Endothelial cell of umbilical vein (primary cell): ENCODE measurements at regions not wholly inside any gene's neighbourhood (a gene's known extent, or its start where the extent isn't known, plus 50 kb on each side); places are given as distances from the start of the nearest gene placed in this dataset.

Experiments
- BruUV-seq: library from RNA; stranded (reverse); fragments of 400-500 nt; replicated peaks from 2 replicates; lab custom pipeline; 2021; lab: Mats Ljungman, UMichigan
- CTCF ChIA-PET: fragments of 300-600, 350-600 bp; sonication (Branson Sonifier 250); formaldehyde crosslinking; loops from one replicate; lab custom pipeline; 2021; ENCODE audit warnings: antibody characterized with exemption, inconsistent platforms; lab: Charles Lee
- POLR2A ChIA-PET: fragments of 300-600, 350-600 bp; sonication (Branson Sonifier 250); formaldehyde crosslinking; loops from one replicate; lab custom pipeline; 2021; ENCODE audit warnings: antibody characterized with exemption, inconsistent platforms; lab: Charles Lee
- DNase-seq: peaks from one replicate; pipeline ENCODE4 v3.0.0-alpha.2; 2011; ENCODE audit warnings: low read depth, low spot score
- FAIRE-seq: peaks from 2 replicates; lab custom pipeline; 2011; peaks lifted over from hg19 to GRCh38; lab: Jason Lieb, UNC
- H2AFZ ChIP-seq: 2 replicates; pipeline ENCODE4 v1.6.0; 2012; ENCODE audit warnings: low read depth, low read length, control low read depth, inconsistent platforms
- H3K27ac ChIP-seq: 2 replicates; pipeline ENCODE4 v1.5.1; 2011; ENCODE audit warnings: low read depth, mild to moderate bottlenecking, control low read depth, low read length, moderate library complexity; ENCODE audit not compliant: insufficient read depth
- H3K27me3 ChIP-seq, 2 experiments: 2 replicates each; pipeline versions ENCODE4 v1.6.0 to v1.6.1; 2011; ENCODE audit warnings: low read length in 2 of 2, mixed read lengths in 1 of 2; ENCODE audit not compliant: control insufficient read depth in 2 of 2, insufficient read depth in 2 of 2
- H3K36me3 ChIP-seq, 2 experiments: 2 replicates in 1 of 2; 3 replicates in 1 of 2; pipeline ENCODE4 v1.5.1; 2011; ENCODE audit warnings: low read length in 2 of 2, mild to moderate bottlenecking in 1 of 2, moderate library complexity in 1 of 2; ENCODE audit not compliant: control insufficient read depth in 2 of 2, insufficient read depth in 2 of 2; ENCODE audit errors: extremely low read depth in 1 of 2
- H3K4me1 ChIP-seq: 3 replicates; pipeline ENCODE4 v1.5.1; 2011; ENCODE audit warnings: mild to moderate bottlenecking, low read length; ENCODE audit not compliant: control insufficient read depth, insufficient read depth; ENCODE audit errors: extremely low read depth
- H3K4me2 ChIP-seq: 2 replicates; pipeline ENCODE4 v1.6.1; 2011; ENCODE audit warnings: low read length, control low read depth, mixed read lengths; ENCODE audit not compliant: insufficient read depth
- H3K4me3 ChIP-seq, 3 experiments: fragments of 200-600 bp in 1 of 3; sonication (generic), shearing (Covaris generic) in 1 of 3; replicated peaks in 1 of 3; 2 replicates each; pipeline ENCODE4 v1.5.1; 2011 to 2016; ENCODE audit warnings: control low read depth in 3 of 3, low read length in 3 of 3, mild to moderate bottlenecking in 2 of 3, inconsistent platforms in 1 of 3, low read depth in 1 of 3, moderate library complexity in 1 of 3; ENCODE audit not compliant: insufficient read depth in 1 of 3
- H3K79me2 ChIP-seq: 2 replicates; pipeline ENCODE4 v1.6.0; 2012; ENCODE audit warnings: low read length, inconsistent platforms; ENCODE audit not compliant: control insufficient read depth, insufficient read depth
- H3K9ac ChIP-seq: replicated peaks from 2 replicates; pipeline ENCODE3; 2011; ENCODE audit warnings: low read length, control low read depth; ENCODE audit not compliant: insufficient read depth; ENCODE audit errors: extremely low read depth
- H3K9me1 ChIP-seq: replicated peaks from 3 replicates; pipeline ENCODE4 v1.6.0; 2011; ENCODE audit warnings: mild to moderate bottlenecking, low read length; ENCODE audit not compliant: control insufficient read depth, insufficient read depth; ENCODE audit errors: extremely low read depth
- H3K9me3 ChIP-seq: replicated peaks from 2 replicates; pipeline ENCODE4 v1.5.1; 2012; ENCODE audit warnings: low read length, inconsistent platforms; ENCODE audit not compliant: control insufficient read depth, insufficient read depth
- H4K20me1 ChIP-seq: replicated peaks from 2 replicates; pipeline ENCODE3; 2011; ENCODE audit warnings: mild to moderate bottlenecking, low read length; ENCODE audit not compliant: control insufficient read depth, insufficient read depth; ENCODE audit errors: extremely low read depth
- CTCF ChIP-seq, 2 donors: IDR thresholded peaks; 1 replicate in 1 of 2; 2 replicates in 1 of 2; pipeline ENCODE4 v1.5.1; 2011; ENCODE audit warnings: low read length in 2 of 2, mild to moderate bottlenecking in 2 of 2, moderate library complexity in 2 of 2, control low read depth in 1 of 2, inconsistent platforms in 1 of 2, low read depth in 1 of 2; ENCODE audit not compliant: insufficient read depth in 1 of 2; ENCODE audit errors: extremely low read depth in 1 of 2
- EZH2 ChIP-seq: IDR thresholded peaks from 2 replicates; pipeline ENCODE4 v1.6.1; 2012; ENCODE audit warnings: borderline replicate concordance, low read depth, mild to moderate bottlenecking, moderate library complexity, low read length, inconsistent platforms; ENCODE audit not compliant: severe bottlenecking
- FOS ChIP-seq: IDR thresholded peaks from 2 replicates; pipeline ENCODE4 v1.6.1; 2011; ENCODE audit warnings: mild to moderate bottlenecking, low read length, moderate library complexity, borderline replicate concordance; ENCODE audit not compliant: insufficient read depth
- GATA2 ChIP-seq: IDR thresholded peaks from 2 replicates; pipeline ENCODE4 v1.7.0; 2011; ENCODE audit warnings: low read depth, mild to moderate bottlenecking, moderate library complexity, mixed read lengths, low read length; ENCODE audit not compliant: insufficient read length, insufficient read depth
- JUN ChIP-seq: IDR thresholded peaks from 2 replicates; pipeline ENCODE4 v1.6.1; 2011; ENCODE audit warnings: borderline replicate concordance, low read depth; ENCODE audit not compliant: insufficient read length, insufficient read depth
- MAX ChIP-seq: IDR thresholded peaks from 2 replicates; pipeline ENCODE4 v1.6.1; 2011; ENCODE audit not compliant: insufficient read depth, insufficient read length
- MYC ChIP-seq: IDR thresholded peaks from one replicate; pipeline ENCODE4 v1.6.1; 2011; ENCODE audit warnings: mild to moderate bottlenecking, low read depth, low read length
- POLR2A ChIP-seq: IDR thresholded peaks from 2 replicates; pipeline ENCODE4 v1.6.1; 2012; ENCODE audit warnings: low read depth, mild to moderate bottlenecking, control low read depth, low read length
- POLR2AphosphoS5 ChIP-seq: IDR thresholded peaks from 2 replicates; pipeline ENCODE4 v1.6.1; 2012; ENCODE audit warnings: low read depth, mild to moderate bottlenecking, control low read depth, low read length, moderate library complexity; ENCODE audit not compliant: insufficient read depth
- dilution Hi-C: fragments of 300-500 bp; cut with MboI; formaldehyde crosslinking; loops from one replicate; pipeline ENCODE4 v1.15.0; 2019; ENCODE audit warnings: low sequenced_read_pairs; ENCODE audit not compliant: extremely low pct_ligation_motif_present
- intact Hi-C: fragments of 100-400 bp; cut with micrococcal nuclease; formaldehyde crosslinking; loops from one replicate; pipeline ENCODE4 v1.10.0; 2022

GRCh38 chr12:60849723-60850122, 1253.9 kb downstream of the SLC16A7 start:
- dilution Hi-C loops: no loop called here
- Histone ChIP-seq H3K4me2 (no peak overlapping the region), H3K27ac (no peak overlapping the region), H3K4me1 (no peaks in the 10 kb centered on the region), H3K4me3 (no peak overlapping the region), H3K9ac (no peak overlapping the region), H3K79me2 (no peaks in the 10 kb centered on the region), H2AFZ (no peak overlapping the region), H3K27me3 (no peaks in the 10 kb centered on the region), H3K9me1 (no peaks in the 10 kb centered on the region), H3K9me3 (no peaks in the 10 kb centered on the region), H4K20me1 (no peaks in the 10 kb centered on the region), H3K36me3 (no peaks in the 10 kb centered on the region)
- no peak for FAIRE-seq
- TF ChIP-seq EZH2 (no peak), MAX (no peak)
- DNase-seq: no peak
- POLR2A ChIA-PET: no interaction called here
- BruUV-seq: no TSS peak
- intact Hi-C loops: no loop called here
- CTCF ChIA-PET: no interaction called here

GRCh38 chr12:60853407-60853806, 1257.6 kb downstream of the SLC16A7 start:
- Histone ChIP-seq H4K20me1 (no peaks in the 10 kb centered on the region), H3K4me2 (no peak overlapping the region), H3K4me1 (no peaks in the 10 kb centered on the region), H3K27me3 (no peaks in the 10 kb centered on the region), H3K79me2 (no peaks in the 10 kb centered on the region), H3K27ac (no peak overlapping the region), H2AFZ (no peak overlapping the region), H3K9me3 (no peaks in the 10 kb centered on the region), H3K9ac (no peak overlapping the region), H3K4me3 (no peak overlapping the region), H3K9me1 (no peaks in the 10 kb centered on the region), H3K36me3 (no peaks in the 10 kb centered on the region)
- dilution Hi-C loops (no loop called here), intact Hi-C loops (no loop called here)
- ChIA-PET POLR2A (no interaction called here), CTCF (no interaction called here)
- BruUV-seq: no TSS peak
- no peak for TF ChIP-seq MAX
- TF ChIP-seq POLR2AphosphoS5: no peak
- no peak for TF ChIP-seq MYC
- TF ChIP-seq GATA2: no peak
- TF ChIP-seq EZH2: no peak
- no peak for TF ChIP-seq CTCF (IDR thresholded peaks at IDR 0.05; ENCODE audit: extremely low read depth in 1 of 2, insufficient read depth in 1 of 2, low read depth in 1 of 2, low read length in 2 of 2)
- no peak for TF ChIP-seq JUN
- TF ChIP-seq FOS: no peak
- no peak for TF ChIP-seq POLR2A
- DNase-seq (no peak), FAIRE-seq (no peak)
